GM12892 (cell line): ENCODE measurements at regions not wholly inside any gene's neighbourhood (a gene's known extent, or its start where the extent isn't known, plus 50 kb on each side); places are given as distances from the start of the nearest gene placed in this dataset.

ENCODE experiments used
- POLR2A ChIP-seq: IDR thresholded peaks from 2 replicates; pipeline ENCODE4 v1.6.1; 2011; ENCODE audit warnings: low read depth, low read length, control low read depth
- POLR2AphosphoS5 ChIP-seq: IDR thresholded peaks from 2 replicates; pipeline ENCODE4 v1.6.1; 2011; ENCODE audit warnings: low read depth, low read length, control low read depth
- TAF1 ChIP-seq: IDR thresholded peaks from 2 replicates; pipeline ENCODE4 v1.6.1; 2011; ENCODE audit warnings: low read depth, mild to moderate bottlenecking, control low read depth, low read length, borderline replicate concordance

GRCh38 chr2:147553775-147554271 lies 291.0 kb upstream of the ACVR2A start:
- no peak for TF ChIP-seq POLR2A
- no peak for TF ChIP-seq TAF1
- TF ChIP-seq POLR2AphosphoS5, result no peak
